ENCODE measurements at regions not wholly inside any gene's neighbourhood (a gene's known extent, or its start where the extent isn't known, plus 50 kb on each side); places are given as distances from the start of the nearest gene placed in this dataset.
A peak's percentile ranks its signal among the peaks of the same experiment; 100 is the strongest.

GRCh38 chr1:8239039-8239305 lies 78.9 kb upstream of the SLC45A1 start:
- TF ChIP-seq POLR2A (IDR thresholded peaks at IDR 0.05): no peak
- TF ChIP-seq, protein P1, sequence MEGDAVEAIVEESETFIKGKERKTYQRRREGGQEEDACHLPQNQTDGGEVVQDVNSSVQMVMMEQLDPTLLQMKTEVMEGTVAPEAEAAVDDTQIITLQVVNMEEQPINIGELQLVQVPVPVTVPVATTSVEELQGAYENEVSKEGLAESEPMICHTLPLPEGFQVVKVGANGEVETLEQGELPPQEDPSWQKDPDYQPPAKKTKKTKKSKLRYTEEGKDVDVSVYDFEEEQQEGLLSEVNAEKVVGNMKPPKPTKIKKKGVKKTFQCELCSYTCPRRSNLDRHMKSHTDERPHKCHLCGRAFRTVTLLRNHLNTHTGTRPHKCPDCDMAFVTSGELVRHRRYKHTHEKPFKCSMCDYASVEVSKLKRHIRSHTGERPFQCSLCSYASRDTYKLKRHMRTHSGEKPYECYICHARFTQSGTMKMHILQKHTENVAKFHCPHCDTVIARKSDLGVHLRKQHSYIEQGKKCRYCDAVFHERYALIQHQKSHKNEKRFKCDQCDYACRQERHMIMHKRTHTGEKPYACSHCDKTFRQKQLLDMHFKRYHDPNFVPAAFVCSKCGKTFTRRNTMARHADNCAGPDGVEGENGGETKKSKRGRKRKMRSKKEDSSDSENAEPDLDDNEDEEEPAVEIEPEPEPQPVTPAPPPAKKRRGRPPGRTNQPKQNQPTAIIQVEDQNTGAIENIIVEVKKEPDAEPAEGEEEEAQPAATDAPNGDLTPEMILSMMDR (IDR thresholded peaks at IDR 0.05): peak in 2 of 6 experiments; percentile 25 to 37
